Prostate gland (tissue), 2 donors: ENCODE measurements at regions not wholly inside any gene's neighbourhood (a gene's known extent, or its start where the extent isn't known, plus 50 kb on each side); places are given as distances from the start of the nearest gene placed in this dataset.
"Not testable (repeated sequence)": the region's sequence is repeated elsewhere in the genome, so short reads cannot be mapped to it uniquely, and the experiment has no call there.

ENCODE experiments used
- POLR2A ChIP-seq: fragments of 450-650 bp; IDR thresholded peaks from one replicate; pipeline ENCODE4 v1.6.1; 2016; ENCODE audit warnings: antibody characterized with exemption, mild to moderate bottlenecking
- POLR2AphosphoS5 ChIP-seq: sonication (generic); formaldehyde crosslinking; IDR thresholded peaks from one replicate; pipeline ENCODE4 v1.6.1; 2017; ENCODE audit warnings: antibody characterized with exemption
- TF ChIP-seq, protein P1 (sequence below), 4 experiments: fragments of 200-600 bp in 2 of 4; fragments of 450-650 bp in 2 of 4; sonication (generic) in 2 of 4; IDR thresholded peaks; 1 replicate in 3 of 4; 2 replicates in 1 of 4; pipeline ENCODE4 v1.5.1; 2016 to 2019; ENCODE audit warnings: antibody characterized with exemption in 4 of 4, mild to moderate bottlenecking in 2 of 4, moderate library complexity in 2 of 4

- not testable (repeated sequence) for TF ChIP-seq POLR2A, POLR2AphosphoS5
- TF ChIP-seq, protein P1, sequence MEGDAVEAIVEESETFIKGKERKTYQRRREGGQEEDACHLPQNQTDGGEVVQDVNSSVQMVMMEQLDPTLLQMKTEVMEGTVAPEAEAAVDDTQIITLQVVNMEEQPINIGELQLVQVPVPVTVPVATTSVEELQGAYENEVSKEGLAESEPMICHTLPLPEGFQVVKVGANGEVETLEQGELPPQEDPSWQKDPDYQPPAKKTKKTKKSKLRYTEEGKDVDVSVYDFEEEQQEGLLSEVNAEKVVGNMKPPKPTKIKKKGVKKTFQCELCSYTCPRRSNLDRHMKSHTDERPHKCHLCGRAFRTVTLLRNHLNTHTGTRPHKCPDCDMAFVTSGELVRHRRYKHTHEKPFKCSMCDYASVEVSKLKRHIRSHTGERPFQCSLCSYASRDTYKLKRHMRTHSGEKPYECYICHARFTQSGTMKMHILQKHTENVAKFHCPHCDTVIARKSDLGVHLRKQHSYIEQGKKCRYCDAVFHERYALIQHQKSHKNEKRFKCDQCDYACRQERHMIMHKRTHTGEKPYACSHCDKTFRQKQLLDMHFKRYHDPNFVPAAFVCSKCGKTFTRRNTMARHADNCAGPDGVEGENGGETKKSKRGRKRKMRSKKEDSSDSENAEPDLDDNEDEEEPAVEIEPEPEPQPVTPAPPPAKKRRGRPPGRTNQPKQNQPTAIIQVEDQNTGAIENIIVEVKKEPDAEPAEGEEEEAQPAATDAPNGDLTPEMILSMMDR (IDR thresholded peaks at IDR 0.05): not testable (repeated sequence)
Measured at GRCh38 chr4:187505798-187506141, 489.8 kb upstream of the ZFP42 start.
